ENCODE measurements at regions not wholly inside any gene's neighbourhood (a gene's known extent, or its start where the extent isn't known, plus 50 kb on each side); places are given as distances from the start of the nearest gene placed in this dataset.

GRCh38 chr12:63457857-63458256, 210.4 kb downstream of the DPY19L2 start:
- Histone ChIP-seq H3K27ac (no peak overlapping the region), H3K4me3 (no peak overlapping the region), H3K27me3 (no peaks in the 10 kb centered on the region), H3K36me3 (no peaks in the 10 kb centered on the region), H3K4me1 (no peaks in the 10 kb centered on the region), H3K9me3 (no peaks in the 10 kb centered on the region)
- no peak for TF ChIP-seq CTCF (IDR thresholded peaks at IDR 0.05)
- TF ChIP-seq EP300 (IDR thresholded peaks at IDR 0.05; ENCODE audit: low read depth), result no peak
- no peak for TF ChIP-seq POLR2AphosphoS5 (IDR thresholded peaks at IDR 0.05)
- TF ChIP-seq POLR2A (IDR thresholded peaks at IDR 0.05), result no peak
- 40 to 80% methylated on average over 1 of the region's 1 CpG for WGBS, 2 donors (ENCODE audit: low coverage in 1 of 2)
- intact Hi-C loops (cut with DNase I; ENCODE audit: low total_unique reads), result no loop called here
- in situ Hi-C loops (cut with MboI; ENCODE audit: low pct_ligation_motif_present in 1 of 4, low pct_unique_long_range_greater_than_20kb in 1 of 4, low sequenced_read_pairs in 3 of 4), result no loop called here
- DNase-seq, result no peak

- Histone ChIP-seq H3K4me1 (no peaks in the 10 kb centered on the region), H3K4me3 (no peak overlapping the region), H3K36me3 (no peaks in the 10 kb centered on the region), H3K27ac (no peak overlapping the region), H3K27me3 (no peaks in the 10 kb centered on the region), H3K9me3 (no peaks in the 10 kb centered on the region)
- intact Hi-C loops (cut with DNase I; ENCODE audit: low total_unique reads) (no loop called here), in situ Hi-C loops (cut with MboI; ENCODE audit: low pct_ligation_motif_present in 1 of 4, low pct_unique_long_range_greater_than_20kb in 1 of 4, low sequenced_read_pairs in 3 of 4) (no loop called here)
- no peak for TF ChIP-seq POLR2A (IDR thresholded peaks at IDR 0.05)
- no peak for TF ChIP-seq POLR2AphosphoS5 (IDR thresholded peaks at IDR 0.05)
- no peak for TF ChIP-seq CTCF (IDR thresholded peaks at IDR 0.05)
- DNase-seq, result no peak
Measured at GRCh38 chr12:63457428-63457827, 210.9 kb downstream of the DPY19L2 start.

- no peaks in the 10 kb centered on the region for H3K36me3 ChIP-seq
- H3K27ac ChIP-seq, result no peak overlapping the region
- intact Hi-C loops (cut with DNase I; ENCODE audit: low total_unique reads) (no loop called here), in situ Hi-C loops (cut with MboI; ENCODE audit: low pct_ligation_motif_present in 1 of 4, low pct_unique_long_range_greater_than_20kb in 1 of 4, low sequenced_read_pairs in 3 of 4) (no loop called here)
- WGBS, 2 donors (ENCODE audit: low coverage in 1 of 2), result 56 to 57% methylated on average over 2 of the region's 2 CpGs
- no peaks in the 10 kb centered on the region for H3K4me1 ChIP-seq
- H3K27me3 ChIP-seq, result no peaks in the 10 kb centered on the region
- H3K9me3 ChIP-seq, result no peaks in the 10 kb centered on the region
- no peak for DNase-seq
- H3K4me3 ChIP-seq, result no peak overlapping the region
- TF ChIP-seq EP300 (IDR thresholded peaks at IDR 0.05; ENCODE audit: low read depth) (no peak), POLR2A (IDR thresholded peaks at IDR 0.05) (no peak), CTCF (IDR thresholded peaks at IDR 0.05) (no peak), POLR2AphosphoS5 (IDR thresholded peaks at IDR 0.05) (no peak)
Measured at GRCh38 chr12:63450816-63451215, 217.5 kb downstream of the DPY19L2 start.

DNA sequence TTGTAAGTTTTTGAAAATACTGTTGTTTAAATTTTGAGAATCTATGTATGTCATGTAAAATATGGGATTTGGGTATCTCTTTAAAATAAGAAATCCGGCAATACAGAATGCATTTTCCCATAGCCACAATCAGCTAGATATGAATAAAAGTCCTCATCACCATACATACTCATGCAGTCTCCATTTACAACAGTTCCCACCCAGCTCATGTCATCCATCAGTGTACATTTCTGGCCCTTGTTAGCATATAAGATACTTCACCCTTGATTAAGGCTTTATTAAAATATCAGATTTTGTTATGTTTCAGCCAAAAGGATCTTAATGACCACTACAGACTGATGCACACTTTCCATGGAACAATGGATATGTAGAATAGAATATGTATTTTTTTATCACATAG, 218.0 kb downstream of the DPY19L2 start:
- intact Hi-C loops (cut with DNase I; ENCODE audit: low total_unique reads) (no loop called here), in situ Hi-C loops (cut with MboI; ENCODE audit: low pct_ligation_motif_present in 1 of 4, low pct_unique_long_range_greater_than_20kb in 1 of 4, low sequenced_read_pairs in 3 of 4) (no loop called here)
- 80 to 94% methylated on average over 1 of the region's 1 CpG for WGBS, 2 donors (ENCODE audit: low coverage in 1 of 2)
- Histone ChIP-seq H3K36me3 (no peaks in the 10 kb centered on the region), H3K9me3 (no peaks in the 10 kb centered on the region), H3K4me3 (no peak overlapping the region), H3K27me3 (no peaks in the 10 kb centered on the region), H3K4me1 (no peaks in the 10 kb centered on the region), H3K27ac (no peak overlapping the region)
- DNase-seq, result no peak
- no peak for TF ChIP-seq POLR2AphosphoS5 (IDR thresholded peaks at IDR 0.05)
- no peak for TF ChIP-seq EP300 (IDR thresholded peaks at IDR 0.05; ENCODE audit: low read depth)

DNA sequence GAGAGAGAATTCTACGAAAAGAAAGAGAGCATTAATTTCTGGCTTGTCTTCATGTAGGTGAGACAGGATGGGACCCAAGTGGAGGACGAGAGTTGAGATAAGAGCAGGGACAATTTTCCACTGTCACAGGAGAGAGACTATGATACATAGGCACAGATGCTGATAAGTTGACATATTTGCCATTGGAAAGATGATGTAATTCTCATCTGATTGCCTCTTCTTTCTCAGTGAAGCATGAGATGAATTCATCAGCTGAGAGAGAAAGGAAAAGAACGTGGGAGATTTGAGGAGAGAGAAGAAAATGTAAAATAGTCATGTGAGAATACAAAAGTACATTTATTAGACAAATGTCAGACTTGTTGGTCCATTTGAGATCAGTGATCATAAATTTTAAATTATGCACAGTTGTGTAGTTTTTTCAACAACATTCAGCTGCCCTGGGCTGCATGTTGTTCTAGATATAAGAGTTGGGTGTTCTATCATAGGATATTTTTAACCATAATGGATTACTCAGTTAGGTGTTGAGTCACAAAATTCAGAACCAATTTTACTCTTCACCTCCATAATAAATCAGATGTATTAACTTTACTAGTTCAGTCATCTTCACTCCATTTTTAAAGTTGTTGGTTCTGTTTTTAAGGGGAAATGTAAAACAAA, 222.9 kb downstream of the DPY19L2 start:
- TF ChIP-seq POLR2AphosphoS5 (IDR thresholded peaks at IDR 0.05) (no peak), POLR2A (IDR thresholded peaks at IDR 0.05) (no peak), CTCF (IDR thresholded peaks at IDR 0.05) (no peak)
- no peak for DNase-seq
- intact Hi-C loops (cut with DNase I; ENCODE audit: low total_unique reads), result no loop called here
- no peak overlapping the region for H3K4me3 ChIP-seq
- 64 to 73% methylated on average over 3 of the region's 3 CpGs for WGBS, 2 donors (ENCODE audit: low coverage in 1 of 2)
- no peaks in the 10 kb centered on the region for H3K4me1 ChIP-seq
- no peak overlapping the region for H3K27ac ChIP-seq
- in situ Hi-C loops (cut with MboI; ENCODE audit: low pct_ligation_motif_present in 1 of 4, low pct_unique_long_range_greater_than_20kb in 1 of 4, low sequenced_read_pairs in 3 of 4), result no loop called here
- no peaks in the 10 kb centered on the region for H3K9me3 ChIP-seq
- no peaks in the 10 kb centered on the region for H3K36me3 ChIP-seq
- no peaks in the 10 kb centered on the region for H3K27me3 ChIP-seq

Measured in transverse colon (tissue), 4 donors.